DOHH2 (cell line): ENCODE measurements at regions not wholly inside any gene's neighbourhood (a gene's known extent, or its start where the extent isn't known, plus 50 kb on each side); places are given as distances from the start of the nearest gene placed in this dataset.
"Not testable (repeated sequence)": the region's sequence is repeated elsewhere in the genome, so short reads cannot be mapped to it uniquely, and the experiment has no call there.

Experiments
- H3F3A ChIP-seq: fragments of 200-600 bp; sonication (generic), shearing (Covaris generic); 2 replicates; pipeline ENCODE4 v1.6.0; 2016; ENCODE audit warnings: antibody characterized with exemption, mild to moderate bottlenecking; ENCODE audit not compliant: control insufficient read depth, insufficient read depth
- H3K27ac ChIP-seq: fragments of 200-600 bp; sonication (generic); 2 replicates; pipeline ENCODE4 v1.5.1; 2014; ENCODE audit warnings: low read depth, mild to moderate bottlenecking, low read length, moderate library complexity
- H3K27me3 ChIP-seq: fragments of 200-600 bp; sonication (generic); 2 replicates; pipeline ENCODE4 v1.6.1; 2014; ENCODE audit warnings: mild to moderate bottlenecking, low read length, mixed read lengths; ENCODE audit not compliant: control insufficient read depth
- H3K36me3 ChIP-seq: fragments of 200-600 bp; sonication (generic); 2 replicates; pipeline ENCODE4 v1.6.1; 2014; ENCODE audit warnings: mild to moderate bottlenecking, low read length, moderate library complexity, mixed read lengths; ENCODE audit not compliant: control insufficient read depth
- H3K4me1 ChIP-seq: fragments of 200-600 bp; sonication (generic); 2 replicates; pipeline ENCODE4 v1.6.1; 2014; ENCODE audit warnings: mild to moderate bottlenecking, low read length, mixed read lengths; ENCODE audit not compliant: control insufficient read depth
- H3K4me2 ChIP-seq: fragments of 200-600 bp; sonication (generic); 2 replicates; pipeline ENCODE4 v1.6.0; 2014; ENCODE audit warnings: mild to moderate bottlenecking, low read length, moderate library complexity
- H3K4me3 ChIP-seq: fragments of 200-600 bp; sonication (generic); 2 replicates; pipeline ENCODE4 v1.5.1; 2014; ENCODE audit warnings: mild to moderate bottlenecking, low read length, mixed read lengths
- H3K79me2 ChIP-seq: fragments of 200-600 bp; sonication (generic); 2 replicates; pipeline ENCODE4 v1.6.1; 2014; ENCODE audit warnings: mild to moderate bottlenecking, low read length, mixed read lengths; ENCODE audit not compliant: control insufficient read depth
- H3K9me2 ChIP-seq: fragments of 200-600 bp; sonication (generic); replicated peaks from 2 replicates; pipeline ENCODE4 v1.6.1; 2014; ENCODE audit warnings: mild to moderate bottlenecking, low read length, mixed read lengths; ENCODE audit not compliant: control insufficient read depth
- H3K9me3 ChIP-seq: fragments of 200-600 bp; sonication (generic); 2 replicates; pipeline ENCODE4 v1.6.1; 2014; ENCODE audit warnings: antibody characterized with exemption, low read length, mixed read lengths; ENCODE audit not compliant: control insufficient read depth, insufficient read depth
- H4K20me1 ChIP-seq: fragments of 200-600 bp; sonication (generic); 2 replicates; pipeline ENCODE4 v1.6.0; 2014; ENCODE audit warnings: low read depth, mild to moderate bottlenecking, antibody characterized with exemption, low read length, moderate library complexity; ENCODE audit not compliant: control insufficient read depth, insufficient read depth
- EZH2phosphoT487 ChIP-seq: fragments of 200-600 bp; sonication (generic); IDR thresholded peaks from 2 replicates; pipeline ENCODE4 v1.6.1; 2017; ENCODE audit warnings: borderline replicate concordance, mild to moderate bottlenecking, antibody characterized with exemption, low read length, moderate library complexity, mixed read lengths
- TF ChIP-seq, protein P1 (sequence below): fragments of 200-600 bp; sonication (generic); IDR thresholded peaks from one replicate; pipeline ENCODE4 v1.5.1; 2014; ENCODE audit warnings: antibody characterized with exemption, mild to moderate bottlenecking, low read depth, low read length; ENCODE audit not compliant: poor library complexity, severe bottlenecking

DNA sequence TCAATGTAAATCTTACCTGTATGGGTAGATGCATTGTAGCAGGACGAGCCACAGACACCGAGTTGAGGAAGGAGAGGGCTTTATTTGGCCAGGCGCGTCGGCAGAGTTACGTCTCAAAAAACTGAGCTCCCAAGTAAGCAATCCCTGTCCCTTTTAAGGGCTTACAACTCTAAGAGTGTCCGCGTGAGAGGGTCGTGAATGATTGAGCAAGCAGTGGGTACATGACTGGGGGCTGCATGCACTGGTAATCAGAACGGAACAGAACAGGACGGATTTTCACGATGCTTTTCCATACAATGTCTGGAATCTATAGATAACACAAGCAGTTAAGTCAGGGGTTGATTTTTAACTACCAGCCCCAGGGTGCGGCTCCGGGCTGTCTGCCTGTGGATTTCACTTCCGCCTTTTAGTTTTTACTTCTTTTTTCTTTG is 524.9 kb upstream of the HTR2C start:
- no peak for TF ChIP-seq EZH2phosphoT487
- TF ChIP-seq, protein P1, sequence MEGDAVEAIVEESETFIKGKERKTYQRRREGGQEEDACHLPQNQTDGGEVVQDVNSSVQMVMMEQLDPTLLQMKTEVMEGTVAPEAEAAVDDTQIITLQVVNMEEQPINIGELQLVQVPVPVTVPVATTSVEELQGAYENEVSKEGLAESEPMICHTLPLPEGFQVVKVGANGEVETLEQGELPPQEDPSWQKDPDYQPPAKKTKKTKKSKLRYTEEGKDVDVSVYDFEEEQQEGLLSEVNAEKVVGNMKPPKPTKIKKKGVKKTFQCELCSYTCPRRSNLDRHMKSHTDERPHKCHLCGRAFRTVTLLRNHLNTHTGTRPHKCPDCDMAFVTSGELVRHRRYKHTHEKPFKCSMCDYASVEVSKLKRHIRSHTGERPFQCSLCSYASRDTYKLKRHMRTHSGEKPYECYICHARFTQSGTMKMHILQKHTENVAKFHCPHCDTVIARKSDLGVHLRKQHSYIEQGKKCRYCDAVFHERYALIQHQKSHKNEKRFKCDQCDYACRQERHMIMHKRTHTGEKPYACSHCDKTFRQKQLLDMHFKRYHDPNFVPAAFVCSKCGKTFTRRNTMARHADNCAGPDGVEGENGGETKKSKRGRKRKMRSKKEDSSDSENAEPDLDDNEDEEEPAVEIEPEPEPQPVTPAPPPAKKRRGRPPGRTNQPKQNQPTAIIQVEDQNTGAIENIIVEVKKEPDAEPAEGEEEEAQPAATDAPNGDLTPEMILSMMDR = no peak
- H3K4me1 ChIP-seq = no peaks in the 10 kb centered on the region
- H3K79me2 ChIP-seq = no peaks in the 10 kb centered on the region
- no peaks in the 10 kb centered on the region for H3F3A ChIP-seq
- H3K9me2 ChIP-seq = no peaks in the 10 kb centered on the region
- no peaks in the 10 kb centered on the region for H3K36me3 ChIP-seq
- no peak overlapping the region for H3K4me2 ChIP-seq
- no peak overlapping the region for H3K4me3 ChIP-seq
- H3K27me3 ChIP-seq = no peaks in the 10 kb centered on the region
- H3K9me3 ChIP-seq = no peaks in the 10 kb centered on the region
- H3K27ac ChIP-seq = no peak overlapping the region
- H4K20me1 ChIP-seq = no peaks in the 10 kb centered on the region

DNA sequence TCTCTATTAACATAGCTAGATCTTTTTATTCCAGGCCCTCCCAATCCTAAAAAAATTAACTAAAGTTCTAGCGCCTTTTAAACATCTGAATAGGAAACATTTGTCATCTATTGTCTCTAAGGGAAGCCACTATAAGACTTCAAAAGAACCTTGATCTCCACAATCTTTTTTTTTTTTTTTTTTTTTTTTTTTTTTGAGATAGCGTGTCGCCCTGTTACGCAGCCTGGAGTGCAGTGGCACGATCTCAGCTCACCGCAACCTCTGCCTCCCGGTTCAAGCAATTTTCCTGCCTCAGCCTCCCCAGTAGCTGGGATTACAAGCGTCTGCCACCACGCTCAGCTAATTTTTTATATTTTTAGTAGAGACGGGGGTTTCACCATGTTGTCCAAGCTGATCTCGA is 526.5 kb upstream of the HTR2C start:
- H3K4me3 ChIP-seq, H3F3A ChIP-seq, H3K79me2 ChIP-seq, H3K9me3 ChIP-seq, H3K4me1 ChIP-seq, H3K9me2 ChIP-seq, H3K4me2 ChIP-seq, H3K36me3 ChIP-seq, H4K20me1 ChIP-seq, H3K27ac ChIP-seq, H3K27me3 ChIP-seq: not testable (repeated sequence)

DNA sequence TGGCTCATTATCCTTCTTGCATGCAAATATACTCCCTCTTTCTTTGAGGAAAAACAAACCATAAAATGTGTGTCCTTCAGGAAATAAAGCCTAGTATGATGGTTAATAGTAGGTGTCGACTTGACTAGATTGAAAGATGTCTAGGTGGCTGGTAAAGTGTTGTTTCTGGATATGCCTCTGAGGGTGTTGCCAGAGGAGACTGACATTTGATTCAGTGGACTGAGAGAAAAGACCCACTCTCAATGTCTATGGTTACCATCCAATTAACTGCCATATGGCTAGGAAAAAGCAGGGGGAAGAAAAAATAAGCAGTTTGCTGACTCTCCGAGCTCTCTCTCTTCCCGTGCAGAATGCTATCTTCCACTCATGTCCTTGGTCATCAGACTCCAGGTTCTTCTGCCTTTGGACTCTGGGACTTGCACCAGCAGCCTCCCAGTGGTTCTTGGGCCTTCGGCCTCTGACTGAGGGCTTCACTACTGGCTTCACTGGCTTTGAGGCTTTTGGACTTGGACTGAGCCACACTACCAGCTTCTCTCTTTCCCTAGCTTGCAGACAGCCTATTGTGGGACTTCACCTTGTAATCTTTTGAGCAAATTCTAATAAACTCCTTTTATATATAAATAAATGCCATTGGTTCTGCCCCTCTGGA is 532.1 kb upstream of the HTR2C start:
- TF ChIP-seq, protein P1 = no peak
- TF ChIP-seq EZH2phosphoT487 = no peak
- Histone ChIP-seq H3F3A (no peaks in the 10 kb centered on the region), H3K27me3 (no peaks in the 10 kb centered on the region), H3K9me2 (no peaks in the 10 kb centered on the region), H3K36me3 (no peaks in the 10 kb centered on the region), H3K4me3 (no peak overlapping the region), H3K79me2 (no peaks in the 10 kb centered on the region), H3K4me2 (no peak overlapping the region), H3K9me3 (no peaks in the 10 kb centered on the region), H3K4me1 (no peaks in the 10 kb centered on the region), H3K27ac (no peak overlapping the region), H4K20me1 (no peaks in the 10 kb centered on the region)

DNA sequence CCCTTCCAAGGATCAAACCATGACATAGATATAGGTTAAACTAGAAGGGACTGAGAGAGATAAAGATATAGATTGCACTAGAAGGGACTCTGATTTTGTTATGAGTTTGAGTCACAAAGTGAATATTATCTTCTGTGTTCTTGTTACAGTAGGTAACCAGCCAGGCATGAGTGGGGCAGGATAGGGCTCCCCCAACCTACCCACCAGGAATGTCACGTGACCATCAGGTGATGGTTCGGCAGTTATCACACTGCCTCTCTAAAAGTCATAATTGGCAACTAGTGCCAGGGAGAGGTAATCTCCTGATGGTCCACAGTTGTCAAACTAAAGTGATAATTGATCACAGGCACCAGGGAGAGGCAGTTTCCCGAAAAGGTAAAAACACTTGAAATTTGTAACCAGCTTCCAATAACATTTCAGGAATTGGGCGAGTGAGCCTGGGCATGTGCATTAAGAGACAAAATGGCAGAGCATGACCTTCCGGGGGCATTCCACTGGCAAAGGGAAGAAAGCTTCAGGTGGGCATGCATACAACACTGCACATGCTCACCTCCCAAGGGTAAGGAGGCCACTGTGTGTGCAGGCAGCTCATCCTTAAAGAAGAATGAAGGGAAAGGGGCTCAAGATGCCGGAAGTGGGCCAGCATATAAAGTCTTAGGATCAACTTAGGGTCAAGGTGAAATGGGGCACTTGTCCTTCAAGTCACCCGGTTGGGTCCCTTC is 533.6 kb upstream of the HTR2C start:
- Histone ChIP-seq H3F3A (no peaks in the 10 kb centered on the region), H3K9me3 (no peaks in the 10 kb centered on the region), H3K4me2 (no peak overlapping the region), H3K36me3 (no peaks in the 10 kb centered on the region), H3K27ac (no peak overlapping the region), H3K4me1 (no peaks in the 10 kb centered on the region), H3K9me2 (no peaks in the 10 kb centered on the region), H3K4me3 (no peak overlapping the region), H3K27me3 (no peaks in the 10 kb centered on the region), H3K79me2 (no peaks in the 10 kb centered on the region), H4K20me1 (no peaks in the 10 kb centered on the region)
- no peak for TF ChIP-seq EZH2phosphoT487
- TF ChIP-seq, protein P1 = no peak
